Putamen (tissue), 1 donor: ENCODE measurements at regions not wholly inside any gene's neighbourhood (a gene's known extent, or its start where the extent isn't known, plus 50 kb on each side); places are given as distances from the start of the nearest gene placed in this dataset.

Source experiments
- DNase-seq: peaks from one replicate; pipeline ENCODE4 v3.0.0-alpha.2; 2016; ENCODE audit warnings: low spot score

GRCh38 chr3:459311-459670, 262.7 kb downstream of the CHL1 start:
- no peak for DNase-seq

- no peak for DNase-seq
These were observed 264.4 kb downstream of the CHL1 start for GRCh38 chr3:461006-461405.

- no peak for DNase-seq
These were observed 266.3 kb downstream of the CHL1 start for GRCh38 chr3:462851-463250.

GRCh38 chr3:463252-464192, 267.0 kb downstream of the CHL1 start:
- no peak for DNase-seq

- DNase-seq = no peak
These were observed 267.7 kb downstream of the CHL1 start for GRCh38 chr3:464255-464654.

DNA sequence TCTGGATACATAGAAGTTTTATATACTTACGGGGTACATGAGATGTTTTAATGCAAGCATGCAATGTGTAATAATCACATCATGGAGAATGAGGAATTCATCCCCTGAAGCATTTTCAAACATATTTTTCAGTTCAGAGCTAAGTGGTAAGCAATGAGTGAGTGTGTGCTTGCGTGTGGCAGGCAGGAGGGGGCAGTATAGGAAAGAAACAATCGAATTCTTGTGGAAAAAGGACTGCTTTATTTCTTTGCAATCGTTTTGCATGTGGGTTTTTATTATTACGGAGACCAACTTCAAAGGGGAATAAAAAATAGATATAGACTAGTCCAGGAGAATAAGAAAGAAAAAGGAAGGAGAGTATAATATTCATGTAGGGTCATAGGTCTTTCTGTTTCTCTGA, 271.6 kb downstream of the CHL1 start:
- no peak for DNase-seq

- DNase-seq = no peak
These were observed 276.7 kb downstream of the CHL1 start for GRCh38 chr3:473033-473800.

DNA sequence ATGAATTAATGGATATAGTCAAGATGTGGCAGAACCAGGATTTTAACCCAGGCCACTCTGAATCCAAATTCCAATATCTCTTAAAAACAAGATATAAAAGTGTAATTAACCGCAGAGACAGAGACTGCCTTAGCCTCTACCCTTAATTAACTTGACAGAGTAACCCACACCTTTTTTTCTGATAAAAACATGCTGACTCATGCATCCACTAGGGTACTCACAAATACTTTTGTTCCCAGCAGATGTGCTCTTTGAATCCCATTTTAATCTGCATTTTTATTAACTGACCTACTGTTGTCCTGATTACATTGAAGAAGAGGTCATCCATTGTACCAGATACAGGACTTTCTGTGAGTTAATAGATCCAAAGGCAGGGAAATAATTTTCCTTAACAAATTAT, 278.3 kb downstream of the CHL1 start:
- DNase-seq = no peak

GRCh38 chr3:480070-480469, 283.5 kb downstream of the CHL1 start:
- no peak for DNase-seq

DNA sequence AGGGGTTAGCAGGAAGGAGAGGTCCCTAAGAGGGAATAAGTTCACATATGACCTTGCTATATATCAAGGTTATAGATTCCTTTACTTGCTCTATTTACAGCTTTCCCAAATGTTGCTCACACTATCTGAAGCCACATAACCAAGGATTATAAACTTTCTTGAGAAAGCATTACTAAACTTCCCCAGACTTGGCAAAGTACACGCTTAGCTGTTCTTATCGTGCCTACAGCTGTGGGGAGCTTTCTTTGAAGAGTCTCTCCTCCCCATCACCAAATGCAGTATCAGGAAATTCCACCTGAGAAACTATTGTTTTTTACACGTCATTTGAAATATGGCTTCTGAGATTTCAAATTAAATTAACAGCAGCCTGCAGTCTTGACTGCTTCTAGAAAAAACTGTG, 284.5 kb downstream of the CHL1 start:
- no peak for DNase-seq

DNA sequence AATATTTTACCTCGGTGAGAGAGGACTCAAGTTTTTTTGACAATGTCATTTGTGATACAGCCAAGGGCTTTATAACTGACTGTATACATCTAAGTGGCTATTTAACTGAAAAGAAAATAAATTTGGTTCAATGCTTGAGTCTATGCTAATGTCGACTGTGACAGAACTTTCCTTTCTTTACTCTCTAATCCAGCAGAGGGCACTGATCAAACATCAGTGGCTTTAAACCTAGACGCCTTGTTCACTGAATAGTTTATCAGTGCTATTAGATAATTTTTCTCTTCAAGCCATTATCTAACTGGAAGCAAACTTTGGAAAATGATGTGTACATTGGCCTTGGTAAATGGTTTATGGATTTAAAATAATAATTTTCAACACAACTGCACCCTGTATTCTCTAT, 285.1 kb downstream of the CHL1 start:
- DNase-seq = no peak

- no peak for DNase-seq
These were observed 285.9 kb downstream of the CHL1 start for GRCh38 chr3:482479-482878.

DNA sequence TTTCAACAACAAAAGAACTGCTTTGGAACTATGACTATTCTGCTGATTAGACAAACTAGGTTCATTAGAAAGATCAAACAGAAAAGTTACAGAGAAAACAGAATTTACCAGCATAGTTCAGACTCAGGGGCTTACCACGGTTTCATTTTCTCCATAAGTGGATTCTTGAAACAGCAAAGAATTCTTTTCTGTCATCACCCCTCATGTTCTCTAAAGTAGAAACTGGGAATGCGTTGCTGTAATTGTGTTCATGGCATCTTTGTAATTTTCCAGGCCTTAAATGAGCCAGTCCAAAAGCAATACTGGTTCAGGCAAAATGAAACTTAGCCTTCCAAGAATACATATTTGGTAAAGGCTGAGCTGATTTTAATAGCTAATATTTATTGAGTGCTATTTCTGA, 287.8 kb downstream of the CHL1 start:
- DNase-seq = no peak

DNA sequence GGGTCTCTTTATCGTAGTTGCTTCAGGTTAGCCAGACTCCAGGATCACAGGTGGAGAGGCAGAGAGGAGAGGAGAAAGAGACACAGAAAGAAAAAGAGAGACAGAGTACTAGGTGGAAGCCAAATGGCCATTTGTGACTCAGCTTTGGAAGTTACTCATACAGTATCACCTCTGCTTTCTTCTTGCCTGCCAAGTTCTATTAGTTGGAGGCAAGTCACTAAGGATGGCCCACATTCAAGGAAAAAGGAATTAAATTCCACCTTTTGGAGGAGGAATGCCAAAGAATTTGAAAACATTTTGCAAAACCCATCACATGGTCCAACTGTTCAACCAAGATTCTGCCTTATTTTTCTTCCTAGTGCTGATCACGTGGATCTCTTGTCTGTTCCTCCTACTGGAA, 291.1 kb downstream of the CHL1 start:
- no peak for DNase-seq

GRCh38 chr3:492586-493316, 296.2 kb downstream of the CHL1 start:
- DNase-seq = no peak

DNA sequence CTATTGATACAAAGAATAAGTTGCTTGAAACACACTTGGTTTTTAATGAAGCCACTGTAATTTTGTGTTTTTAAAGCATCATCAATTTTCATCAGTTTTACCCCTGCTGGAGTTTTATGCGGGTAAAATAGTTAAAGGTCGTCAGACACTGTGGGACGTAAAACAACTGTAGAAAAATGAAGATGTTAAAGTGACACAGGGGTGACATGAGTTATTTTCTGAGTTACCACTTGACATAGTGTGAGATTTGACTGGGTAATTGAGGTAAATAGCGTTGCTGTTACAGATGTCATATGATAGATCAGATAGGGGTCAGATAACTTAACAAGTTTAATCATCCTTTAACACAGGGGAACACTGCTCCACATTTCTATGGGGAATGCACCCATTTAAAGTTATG, 297.6 kb downstream of the CHL1 start:
- DNase-seq = no peak

GRCh38 chr3:498487-498886, 301.9 kb downstream of the CHL1 start:
- DNase-seq = no peak

GRCh38 chr3:499001-499761, 302.6 kb downstream of the CHL1 start:
- no peak for DNase-seq

GRCh38 chr3:502486-502885, 305.9 kb downstream of the CHL1 start:
- DNase-seq = no peak

- DNase-seq = no peak
These were observed 316.7 kb downstream of the CHL1 start for GRCh38 chr3:513301-513700.

- DNase-seq = no peak
These were observed 317.6 kb downstream of the CHL1 start for GRCh38 chr3:514192-514591.

- no peak for DNase-seq
These were observed 322.5 kb downstream of the CHL1 start for GRCh38 chr3:519026-519425.
